GM23248 (cell line): ENCODE measurements at regions not wholly inside any gene's neighbourhood (a gene's known extent, or its start where the extent isn't known, plus 50 kb on each side); places are given as distances from the start of the nearest gene placed in this dataset.

Experiments used
- EZH2 ChIP-seq: fragments of 200-600 bp; sonication (generic); IDR thresholded peaks from 2 replicates; pipeline ENCODE4 v1.6.1; 2018; ENCODE audit warnings: antibody characterized with exemption, mild to moderate bottlenecking; ENCODE audit not compliant: insufficient read depth, poor library complexity, severe bottlenecking
- EZH2phosphoT487 ChIP-seq: fragments of 200-600 bp; sonication (generic); IDR thresholded peaks from 2 replicates; pipeline ENCODE4 v1.6.1; 2018; ENCODE audit warnings: antibody characterized with exemption, moderate library complexity, mild to moderate bottlenecking, low read depth; ENCODE audit not compliant: insufficient read depth

GRCh38 chr12:28830491-28830890, 318.6 kb upstream of the FAR2 start:
- TF ChIP-seq EZH2 (no peak), EZH2phosphoT487 (no peak)
